ENCODE measurements at regions not wholly inside any gene's neighbourhood (a gene's known extent, or its start where the extent isn't known, plus 50 kb on each side); places are given as distances from the start of the nearest gene placed in this dataset.

DNA sequence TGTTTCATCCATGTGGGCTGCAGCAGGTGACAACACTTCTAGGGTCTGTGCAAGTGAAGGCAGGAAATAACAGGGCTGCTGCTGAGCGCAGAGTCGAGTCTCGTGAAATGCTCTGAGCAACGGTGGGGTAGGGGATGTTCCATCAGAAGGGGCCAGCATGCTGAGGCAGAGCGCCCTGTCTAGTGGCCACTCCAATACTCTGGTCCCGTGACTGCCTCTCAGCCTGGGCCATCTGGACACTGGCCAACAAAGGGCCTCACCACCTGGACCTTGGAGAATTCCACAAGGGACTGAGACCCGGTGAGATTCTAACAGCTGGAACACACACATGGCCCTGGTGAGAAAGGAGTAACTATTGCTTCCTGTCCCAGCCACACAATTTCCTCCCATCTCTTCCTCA is 375.7 kb downstream of the SHANK2 start:
- Mint-ChIP-seq H3K27ac (no peak overlapping the region), H3K27me3 (no peaks in the 10 kb centered on the region), H3K4me1 (ENCODE audit: low read depth) (peaks cover 6% of the 10 kb centered on the region)

DNA sequence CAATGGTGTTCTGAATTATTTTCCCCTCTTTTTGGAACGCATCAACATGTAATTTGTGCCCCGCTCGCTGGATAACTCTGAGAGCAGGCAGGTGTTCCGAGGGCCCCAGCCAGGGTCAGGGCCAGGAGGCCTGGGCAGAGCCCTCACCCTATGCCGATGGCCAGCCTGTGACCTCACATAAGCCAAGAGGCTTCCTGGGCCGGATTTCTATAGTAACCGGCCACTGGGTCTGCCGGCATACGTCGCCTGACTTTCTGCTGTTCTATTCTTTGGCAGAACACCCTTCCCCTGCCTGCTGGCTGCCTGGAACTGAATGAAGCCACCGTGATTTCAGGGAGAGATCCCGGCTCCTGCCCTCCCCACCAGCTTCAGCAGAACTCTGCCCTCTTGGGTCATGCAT is 375.2 kb downstream of the SHANK2 start:
- Mint-ChIP-seq H3K4me1 (ENCODE audit: low read depth) (peaks cover 6% of the 10 kb centered on the region), H3K36me3 (ENCODE audit: insufficient read depth) (peaks cover 2% of the 10 kb centered on the region), H3K27me3 (no peaks in the 10 kb centered on the region), H3K4me3 (ENCODE audit: low read depth) (no peak overlapping the region), H3K27ac (no peak overlapping the region), H3K9me3 (ENCODE audit: low read depth) (no peaks in the 10 kb centered on the region)
- DNase-seq (ENCODE audit: low spot score, unreplicated experiment): no peak
- TF ChIP-seq, protein P1, sequence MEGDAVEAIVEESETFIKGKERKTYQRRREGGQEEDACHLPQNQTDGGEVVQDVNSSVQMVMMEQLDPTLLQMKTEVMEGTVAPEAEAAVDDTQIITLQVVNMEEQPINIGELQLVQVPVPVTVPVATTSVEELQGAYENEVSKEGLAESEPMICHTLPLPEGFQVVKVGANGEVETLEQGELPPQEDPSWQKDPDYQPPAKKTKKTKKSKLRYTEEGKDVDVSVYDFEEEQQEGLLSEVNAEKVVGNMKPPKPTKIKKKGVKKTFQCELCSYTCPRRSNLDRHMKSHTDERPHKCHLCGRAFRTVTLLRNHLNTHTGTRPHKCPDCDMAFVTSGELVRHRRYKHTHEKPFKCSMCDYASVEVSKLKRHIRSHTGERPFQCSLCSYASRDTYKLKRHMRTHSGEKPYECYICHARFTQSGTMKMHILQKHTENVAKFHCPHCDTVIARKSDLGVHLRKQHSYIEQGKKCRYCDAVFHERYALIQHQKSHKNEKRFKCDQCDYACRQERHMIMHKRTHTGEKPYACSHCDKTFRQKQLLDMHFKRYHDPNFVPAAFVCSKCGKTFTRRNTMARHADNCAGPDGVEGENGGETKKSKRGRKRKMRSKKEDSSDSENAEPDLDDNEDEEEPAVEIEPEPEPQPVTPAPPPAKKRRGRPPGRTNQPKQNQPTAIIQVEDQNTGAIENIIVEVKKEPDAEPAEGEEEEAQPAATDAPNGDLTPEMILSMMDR (IDR thresholded peaks at IDR 0.05; ENCODE audit: unreplicated experiment): no peak

More for the DNA sequence above, 375.7 kb downstream of the SHANK2 start:
- TF ChIP-seq, protein P1 (IDR thresholded peaks at IDR 0.05; ENCODE audit: unreplicated experiment): no peak
- peaks cover 2% of the 10 kb centered on the region for H3K36me3 Mint-ChIP-seq (ENCODE audit: insufficient read depth)
- DNase-seq (ENCODE audit: low spot score, unreplicated experiment): no peak
- H3K4me3 Mint-ChIP-seq (ENCODE audit: low read depth): no peak overlapping the region
- no peaks in the 10 kb centered on the region for H3K9me3 Mint-ChIP-seq (ENCODE audit: low read depth)

DNA sequence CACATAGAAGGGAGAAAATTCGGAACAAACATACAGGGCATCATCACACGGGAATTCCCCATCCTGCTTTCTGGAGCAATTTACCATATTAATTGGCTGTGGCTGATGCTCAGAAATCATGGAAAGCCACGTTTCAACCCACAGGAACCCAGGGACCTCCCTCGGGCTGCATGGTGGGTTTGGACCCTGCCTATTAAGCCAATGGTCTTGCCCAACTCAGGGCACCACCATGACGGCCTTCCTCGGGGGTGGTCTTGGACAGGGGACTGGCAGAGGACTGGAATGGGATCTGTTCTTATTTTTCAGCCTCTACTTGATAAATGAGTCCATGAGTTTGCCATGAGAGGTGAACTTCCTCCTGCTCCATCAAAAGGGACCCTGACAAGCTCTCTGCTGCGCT is 374.0 kb downstream of the SHANK2 start:
- TF ChIP-seq, protein P1 (IDR thresholded peaks at IDR 0.05; ENCODE audit: unreplicated experiment): no peak
- DNase-seq (ENCODE audit: low spot score, unreplicated experiment): no peak
- Mint-ChIP-seq H3K4me3 (ENCODE audit: low read depth) (no peak overlapping the region), H3K9me3 (ENCODE audit: low read depth) (no peaks in the 10 kb centered on the region), H3K4me1 (ENCODE audit: low read depth) (peaks cover 3% of the 10 kb centered on the region), H3K27me3 (no peaks in the 10 kb centered on the region), H3K36me3 (ENCODE audit: insufficient read depth) (peaks cover 2% of the 10 kb centered on the region), H3K27ac (no peak overlapping the region)

DNA sequence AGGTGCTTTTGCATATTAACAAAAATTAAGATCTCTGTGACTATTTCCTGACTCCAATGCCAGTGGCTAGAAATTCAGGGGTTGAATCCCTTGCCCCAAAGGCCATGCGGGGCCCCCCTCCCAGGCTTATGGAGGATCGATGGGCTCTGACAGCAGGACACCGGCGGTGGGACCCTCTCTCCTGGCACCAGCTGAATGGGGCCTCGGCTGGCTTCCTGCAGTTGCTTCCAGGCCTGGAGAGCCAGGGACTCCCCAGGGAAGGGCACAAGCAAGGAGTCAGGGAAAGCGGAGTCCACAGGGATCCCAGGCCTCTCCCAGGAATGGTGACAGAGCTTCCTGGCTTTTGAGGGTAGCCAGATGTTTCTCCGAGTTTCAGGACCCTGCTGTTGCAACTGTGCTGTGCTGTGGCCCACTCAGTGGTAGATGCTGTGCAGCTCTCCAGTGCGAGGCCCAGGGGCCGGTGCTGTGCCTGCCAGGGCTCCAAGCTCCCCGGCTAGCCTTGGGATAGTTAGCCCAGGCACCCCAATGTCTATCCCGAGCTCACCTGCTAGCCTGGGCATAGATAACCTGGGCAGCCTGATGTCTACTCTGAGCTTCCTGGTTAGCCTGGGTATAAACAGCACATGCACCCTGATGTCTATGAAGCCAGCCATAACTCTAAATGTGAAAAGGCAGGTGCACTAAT is 372.6 kb downstream of the SHANK2 start:
- Mint-ChIP-seq H3K27ac (no peak overlapping the region), H3K27me3 (no peaks in the 10 kb centered on the region), H3K9me3 (ENCODE audit: low read depth) (no peaks in the 10 kb centered on the region), H3K4me3 (ENCODE audit: low read depth) (no peak overlapping the region), H3K4me1 (ENCODE audit: low read depth) (peaks cover 3% of the 10 kb centered on the region), H3K36me3 (ENCODE audit: insufficient read depth) (peaks cover 2% of the 10 kb centered on the region)
- no peak for DNase-seq (ENCODE audit: low spot score, unreplicated experiment)
- TF ChIP-seq, protein P1 (IDR thresholded peaks at IDR 0.05; ENCODE audit: unreplicated experiment): no peak

DNA sequence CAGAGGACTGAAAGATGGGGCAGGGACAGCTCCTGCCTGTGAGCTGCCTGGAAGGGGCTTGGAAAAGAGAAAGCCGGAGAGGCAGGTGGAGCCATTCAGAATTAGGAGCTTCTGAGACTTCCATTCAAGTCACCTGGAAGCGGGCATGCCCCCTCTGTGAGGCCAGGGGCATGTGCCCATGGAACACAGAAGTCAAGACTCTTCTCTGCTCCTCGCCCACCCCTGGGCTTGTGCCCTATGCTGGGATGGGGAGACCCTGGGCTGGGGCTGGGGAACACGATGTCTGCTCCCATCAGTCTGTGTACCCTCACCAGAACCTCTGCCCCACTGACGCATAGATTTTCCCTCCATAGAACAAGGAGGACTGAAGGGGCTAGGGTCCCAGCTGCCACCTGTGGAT is 372.0 kb downstream of the SHANK2 start:
- TF ChIP-seq, protein P1 (IDR thresholded peaks at IDR 0.05; ENCODE audit: unreplicated experiment): no peak
- no peak for DNase-seq (ENCODE audit: low spot score, unreplicated experiment)
- Mint-ChIP-seq H3K9me3 (ENCODE audit: low read depth) (no peaks in the 10 kb centered on the region), H3K27me3 (no peaks in the 10 kb centered on the region), H3K4me1 (ENCODE audit: low read depth) (peaks cover 3% of the 10 kb centered on the region), H3K4me3 (ENCODE audit: low read depth) (no peak overlapping the region), H3K27ac (no peak overlapping the region), H3K36me3 (ENCODE audit: insufficient read depth) (peaks cover 5% of the 10 kb centered on the region)
